Sigmoid colon (tissue), 6 donors: ENCODE measurements at regions not wholly inside any gene's neighbourhood (a gene's known extent, or its start where the extent isn't known, plus 50 kb on each side); places are given as distances from the start of the nearest gene placed in this dataset.
"Not testable (repeated sequence)": the region's sequence is repeated elsewhere in the genome, so short reads cannot be mapped to it uniquely, and the experiment has no call there.

ENCODE experiments used
- DNase-seq: peaks from one replicate; pipeline ENCODE4 v3.0.0-alpha.2; 2019
- H3K27ac ChIP-seq, 4 donors: fragments of 200-600 bp; sonication (generic); one replicate each; pipeline ENCODE4 v1.5.1; 2016 to 2019; ENCODE audit warnings: mild to moderate bottlenecking in 1 of 4
- H3K27me3 ChIP-seq, 3 donors: fragments of 200-600 bp; sonication (generic); one replicate each; pipeline ENCODE4 v1.5.1; 2019; ENCODE audit warnings: mild to moderate bottlenecking in 1 of 3
- H3K36me3 ChIP-seq, 4 donors: fragments of 200-600 bp; sonication (generic); one replicate each; pipeline ENCODE4 v1.5.1; 2016 to 2019
- H3K4me1 ChIP-seq, 4 donors: fragments of 200-600 bp; sonication (generic); one replicate each; pipeline ENCODE4 v1.5.1; 2017 to 2019
- H3K4me3 ChIP-seq, 4 donors: fragments of 200-600 bp; sonication (generic); one replicate each; pipeline ENCODE4 v1.5.1; 2017 to 2019; ENCODE audit warnings: mild to moderate bottlenecking in 2 of 4, moderate library complexity in 1 of 4
- H3K9me3 ChIP-seq, 4 donors: fragments of 200-600 bp in 3 of 4; sonication (generic) in 3 of 4; one replicate each; pipeline versions ENCODE4 v1.5.1 to v1.6.1; 2013 to 2019
- CTCF ChIP-seq, 4 experiments: fragments of 450-650 bp in 3 of 4; fragments of 200-600 bp in 1 of 4; IDR thresholded peaks; one replicate each; pipeline ENCODE4 v1.5.1; 2016 to 2019; ENCODE audit warnings: antibody characterized with exemption in 4 of 4, mild to moderate bottlenecking in 3 of 4, moderate library complexity in 2 of 4
- EP300 ChIP-seq, 4 donors: sonication (generic); formaldehyde crosslinking; IDR thresholded peaks; one replicate each; pipeline ENCODE4 v1.6.1; 2017; ENCODE audit warnings: antibody characterized with exemption in 4 of 4
- POLR2A ChIP-seq, 2 donors: fragments of 450-650 bp; IDR thresholded peaks; one replicate each; pipeline ENCODE4 v1.6.1; 2016; ENCODE audit warnings: antibody characterized with exemption in 2 of 2, mild to moderate bottlenecking in 2 of 2, moderate library complexity in 2 of 2
- POLR2AphosphoS5 ChIP-seq, 4 donors: sonication (generic); formaldehyde crosslinking; IDR thresholded peaks; one replicate each; pipeline ENCODE4 v1.6.1; 2017; ENCODE audit warnings: antibody characterized with exemption in 4 of 4
- WGBS, 2 donors: extraction: QIAGEN DNeasy Blood & Tissue Kit; methylation state at CpG; one replicate each; pipeline ENCODE4 v1.1.7; 2013; 5-methylcytosine and 5-hydroxymethylcytosine counted together
- intact Hi-C: fragments of 100-400 bp; cut with DNase I; formaldehyde crosslinking; loops from one replicate; pipeline ENCODE4 v1.15.1; 2023
- donor health status: healthy with polysubstance abuse.
- donor health status: healthy.

- WGBS, 2 donors, result 85 to 87% methylated on average over 2 of the region's 2 CpGs
Measured at GRCh38 chr3:78322780-78323179, 1282.9 kb downstream of the ROBO2 start.

GRCh38 chr3:78337801-78338211 is 1297.9 kb downstream of the ROBO2 start:
- H3K4me3 ChIP-seq, result no peak overlapping the region
- no peak for DNase-seq
- intact Hi-C loops, result no loop called here
- H3K4me1 ChIP-seq, result no peaks in the 10 kb centered on the region
- no peaks in the 10 kb centered on the region for H3K27me3 ChIP-seq
- no peaks in the 10 kb centered on the region for H3K9me3 ChIP-seq
- H3K27ac ChIP-seq, result no peak overlapping the region
- H3K36me3 ChIP-seq, result no peaks in the 10 kb centered on the region
- TF ChIP-seq EP300 (IDR thresholded peaks at IDR 0.05) (no peak), CTCF (IDR thresholded peaks at IDR 0.05) (no peak), POLR2A (IDR thresholded peaks at IDR 0.05) (no peak)
- WGBS, 2 donors, result 61 to 64% methylated on average over 2 of the region's 2 CpGs

More at GRCh38 chr3:78322780-78323179, 1282.9 kb downstream of the ROBO2 start:
- intact Hi-C loops, result no loop called here
- Histone ChIP-seq H3K27me3 (no peaks in the 10 kb centered on the region), H3K36me3 (no peaks in the 10 kb centered on the region), H3K27ac (no peak overlapping the region), H3K4me1 (no peaks in the 10 kb centered on the region), H3K4me3 (no peak overlapping the region), H3K9me3 (peaks cover 0 to 2% (median 0%) of the 10 kb centered on the region in 4 donors)
- DNase-seq, result no peak
- TF ChIP-seq POLR2A (IDR thresholded peaks at IDR 0.05), result no peak
- TF ChIP-seq POLR2AphosphoS5 (IDR thresholded peaks at IDR 0.05), result no peak
- no peak for TF ChIP-seq EP300 (IDR thresholded peaks at IDR 0.05)
- no peak for TF ChIP-seq CTCF (IDR thresholded peaks at IDR 0.05)

- intact Hi-C loops, result no loop called here
- no peak overlapping the region for H3K4me3 ChIP-seq
- no peaks in the 10 kb centered on the region for H3K27me3 ChIP-seq
- TF ChIP-seq POLR2A (IDR thresholded peaks at IDR 0.05) (no peak), EP300 (IDR thresholded peaks at IDR 0.05) (no peak), CTCF (IDR thresholded peaks at IDR 0.05) (no peak)
- no peaks in the 10 kb centered on the region for H3K36me3 ChIP-seq
- no peak overlapping the region for H3K27ac ChIP-seq
- no peak for DNase-seq
- WGBS, 2 donors, result 59 to 65% methylated on average over 2 of the region's 2 CpGs
- H3K4me1 ChIP-seq, result no peaks in the 10 kb centered on the region
- H3K9me3 ChIP-seq, result no peaks in the 10 kb centered on the region
Measured at GRCh38 chr3:78338405-78338804, 1298.5 kb downstream of the ROBO2 start.

GRCh38 chr3:78343221-78343620 is 1303.3 kb downstream of the ROBO2 start:
- intact Hi-C loops, result no loop called here
- H3K27me3 ChIP-seq, result no peaks in the 10 kb centered on the region
- no peaks in the 10 kb centered on the region for H3K4me1 ChIP-seq
- DNase-seq, result no peak
- no peak overlapping the region for H3K27ac ChIP-seq
- H3K36me3 ChIP-seq, result no peaks in the 10 kb centered on the region
- H3K9me3 ChIP-seq, result no peaks in the 10 kb centered on the region
- TF ChIP-seq POLR2A (IDR thresholded peaks at IDR 0.05) (no peak), EP300 (IDR thresholded peaks at IDR 0.05) (no peak), POLR2AphosphoS5 (IDR thresholded peaks at IDR 0.05) (no peak), CTCF (IDR thresholded peaks at IDR 0.05) (no peak)
- WGBS, 2 donors, result 34 to 71% methylated on average over 1 of the region's 1 CpG
- no peak overlapping the region for H3K4me3 ChIP-seq

- H3K36me3 ChIP-seq, DNase-seq, H3K9me3 ChIP-seq, H3K4me1 ChIP-seq, H3K27me3 ChIP-seq, H3K4me3 ChIP-seq, H3K27ac ChIP-seq, intact Hi-C loops: not testable (repeated sequence)
- 90 to 94% methylated on average over 10 of the region's 10 CpGs for WGBS, 2 donors
Measured at GRCh38 chr3:78344267-78344666, 1304.4 kb downstream of the ROBO2 start.
